K562 (cell line): ENCODE measurements at regions not wholly inside any gene's neighbourhood (a gene's known extent, or its start where the extent isn't known, plus 50 kb on each side); places are given as distances from the start of the nearest gene placed in this dataset.

ENCODE experiments used
- ATAC-seq: fragments of 200-7000 bp; cut with Tn5 transposase; 3 replicates; pipeline ENCODE4 v1.9.1; 2020; ENCODE audit warnings: moderate library complexity
- BruUV-seq: library from RNA; stranded (reverse); fragments of 400-500 nt; replicated peaks from 2 replicates; lab custom pipeline; 2021; lab: Mats Ljungman, UMichigan
- CTCF ChIA-PET: fragments of 300-600 bp; formaldehyde crosslinking; extraction: SDS; loops from one replicate; lab custom pipeline; 2021; ENCODE audit warnings: low intra/inter-chr PET ratio; lab: Yijun Ruan, JAX
- POLR2A ChIA-PET: fragments of 300-600, 350-650 bp; sonication (Branson Sonifier 250); formaldehyde crosslinking; extraction: SDS; loops from one replicate; lab custom pipeline; 2021; ENCODE audit warnings: antibody characterized with exemption, inconsistent platforms; lab: Yijun Ruan, JAX
- DNase-seq, 4 experiments: peaks; one replicate each; pipeline versions ENCODE4 v3.0.0 to v3.0.0-alpha.2; 2011 to 2018; ENCODE audit warnings: low spot score in 3 of 4, mixed read lengths in 3 of 4; ENCODE audit errors: extremely low read depth in 1 of 4
- FAIRE-seq: peaks from 2 replicates; lab custom pipeline; 2011; peaks lifted over from hg19 to GRCh38; lab: Jason Lieb, UNC
- H2AFZ ChIP-seq: 2 replicates; pipeline ENCODE4 v1.6.0; 2011; ENCODE audit warnings: low read depth, low read length, control low read depth, inconsistent platforms
- H3K27ac ChIP-seq: fragments of 200-600 bp; 3 replicates; pipeline ENCODE4 v1.8.0; 2011; ENCODE audit warnings: low read depth, mild to moderate bottlenecking, control low read depth, inconsistent platforms, low read length, moderate library complexity, mixed read lengths; ENCODE audit errors: extremely low read depth
- H3K27me3 ChIP-seq, 2 experiments: fragments of 300-600 bp in 1 of 2; 2 replicates in 1 of 2; 3 replicates in 1 of 2; pipeline versions ENCODE4 v1.6.0 to v1.8.0; 2011; ENCODE audit warnings: inconsistent platforms in 2 of 2, low read length in 2 of 2, mild to moderate bottlenecking in 1 of 2, mixed read lengths in 1 of 2, moderate library complexity in 1 of 2; ENCODE audit not compliant: control insufficient read depth in 2 of 2, insufficient read depth in 2 of 2
- H3K36me3 ChIP-seq: fragments of 300-600 bp; 3 replicates; pipeline ENCODE4 v1.8.0; 2011; ENCODE audit warnings: mild to moderate bottlenecking, low read length, inconsistent platforms; ENCODE audit not compliant: control insufficient read depth, insufficient read depth
- H3K4me1 ChIP-seq, 2 experiments: fragments of 200-600 bp in 1 of 2; replicated peaks in 1 of 2; 2 replicates in 1 of 2; 3 replicates in 1 of 2; pipeline versions ENCODE4 v1.5.1 to v1.8.0; 2011; ENCODE audit warnings: inconsistent platforms in 2 of 2, low read length in 2 of 2, mild to moderate bottlenecking in 1 of 2, mixed read lengths in 1 of 2, moderate library complexity in 1 of 2; ENCODE audit not compliant: control insufficient read depth in 2 of 2, insufficient read depth in 2 of 2
- H3K4me2 ChIP-seq: 2 replicates; pipeline ENCODE4 v1.6.1; 2011; ENCODE audit warnings: low read length, control low read depth, inconsistent platforms, mixed read lengths; ENCODE audit not compliant: insufficient read depth
- H3K4me3 ChIP-seq: fragments of 200-600 bp; sonication (generic), shearing (Covaris generic); 2 replicates; pipeline ENCODE4 v1.5.1; 2016; ENCODE audit warnings: control low read depth, inconsistent platforms
- H3K79me2 ChIP-seq: fragments of 200-600 bp; 3 replicates; pipeline ENCODE4 v1.8.0; 2011; ENCODE audit warnings: low read length, inconsistent platforms; ENCODE audit not compliant: control insufficient read depth, insufficient read depth
- H3K9ac ChIP-seq, 2 experiments: 2 replicates each; pipeline versions ENCODE4 v1.6.0 to v1.6.1; 2011; ENCODE audit warnings: low read depth in 2 of 2, low read length in 2 of 2, control low read depth in 1 of 2, inconsistent platforms in 1 of 2, mild to moderate bottlenecking in 1 of 2, mixed read lengths in 1 of 2; ENCODE audit not compliant: insufficient read depth in 1 of 2
- H3K9me1 ChIP-seq: one replicate; pipeline ENCODE4 v1.6.0; 2011; ENCODE audit warnings: inconsistent platforms, mild to moderate bottlenecking, low read length, moderate library complexity; ENCODE audit not compliant: control insufficient read depth, insufficient read depth
- H3K9me3 ChIP-seq: replicated peaks from 2 replicates; pipeline ENCODE4 v1.5.1; 2011; ENCODE audit warnings: low read depth, low read length, inconsistent platforms; ENCODE audit not compliant: control insufficient read depth, insufficient read depth
- H4K20me1 ChIP-seq: replicated peaks from 2 replicates; pipeline ENCODE4 v1.6.1; 2011; ENCODE audit warnings: low read length, inconsistent platforms, mixed read lengths; ENCODE audit not compliant: control insufficient read depth, insufficient read depth
- AFF1 ChIP-seq, 2 experiments: fragments of 450-650 bp; IDR thresholded peaks; 2 replicates each; pipeline ENCODE4 v1.6.1; 2018; ENCODE audit warnings: mild to moderate bottlenecking in 2 of 2, low read depth in 1 of 2; ENCODE audit not compliant: partially characterized antibody in 2 of 2
- ETV5 ChIP-seq: sonication (generic); formaldehyde crosslinking; IDR thresholded peaks from 2 replicates; pipeline ENCODE4 v1.4.0; 2020; ENCODE audit warnings: low read depth, mild to moderate bottlenecking, missing genetic modification reagents
- HDAC3 ChIP-seq: fragments of 450-650 bp; IDR thresholded peaks from 2 replicates; pipeline ENCODE4 v1.6.1; 2018; ENCODE audit warnings: borderline replicate concordance, mild to moderate bottlenecking, moderate library complexity; ENCODE audit not compliant: partially characterized antibody
- WGBS: fragments of 100-300 bp; shearing (Covaris generic); methylation state at CpG from one replicate; pipeline ENCODE4 v1.1.6; 2016; ENCODE audit warnings: low coverage, mixed read lengths; ENCODE audit not compliant: insufficient coverage; ENCODE audit errors: missing lambda C conversion rate; 5-methylcytosine and 5-hydroxymethylcytosine counted together
- in situ Hi-C: fragments of 300-500 bp; cut with MboI; formaldehyde crosslinking; loops from 4 replicates; pipeline ENCODE4 v1.15.0; 2018; ENCODE audit warnings: inconsistent platforms, mixed read lengths
- intact Hi-C: fragments of 100-400 bp; cut with micrococcal nuclease; formaldehyde crosslinking; loops from 2 replicates; pipeline ENCODE4 v1.14.2; 2022
- TF ChIP-seq, protein P1 (sequence below): sonication (generic); formaldehyde crosslinking; IDR thresholded peaks from 2 replicates; pipeline ENCODE4 v1.5.0; 2020; ENCODE audit warnings: missing genetic modification reagents

- CTCF ChIA-PET, result interaction anchor here (2.5 kb wide), 1 partner anchor 404 kb away, joined by 13 read pairs; no protein-coding TSS in a partner anchor
- Histone ChIP-seq H3K36me3 (no peaks in the 10 kb centered on the region), H2AFZ (peak overlapping the region; percentile 86), H3K27me3 (no peaks in the 10 kb centered on the region), H3K9me1 (no peaks in the 10 kb centered on the region), H3K4me2 (peak overlapping the region; percentile 30), H4K20me1 (no peaks in the 10 kb centered on the region), H3K9ac (no peak overlapping the region), H3K79me2 (no peaks in the 10 kb centered on the region), H3K9me3 (no peaks in the 10 kb centered on the region), H3K4me1 (peaks cover 7 to 21% of the 10 kb centered on the region in 2 experiments; a peak in 4 of 5 replicates), H3K4me3 (no peak overlapping the region), H3K27ac (no peak overlapping the region; the same call in 2 of the 3 replicates)
- 51% methylated on average over 3 of the region's 3 CpGs for WGBS
- FAIRE-seq (no peak), ATAC-seq (peak; percentile 27; the same call in 2 of the 3 replicates), DNase-seq (no peak)
- POLR2A ChIA-PET, result no interaction called here
- intact Hi-C loops, result loop anchor here (2.0 kb wide), 1 partner anchor 405 kb away; no protein-coding TSS in a partner anchor
- TF ChIP-seq AFF1 (IDR thresholded peaks at IDR 0.05; ENCODE audit: low read depth in 1 of 2, partially characterized antibody in 2 of 2) (no peak), HDAC3 (no peak), ETV5 (CRISPR knock-in tag) (no peak)
- TF ChIP-seq, protein P1, sequence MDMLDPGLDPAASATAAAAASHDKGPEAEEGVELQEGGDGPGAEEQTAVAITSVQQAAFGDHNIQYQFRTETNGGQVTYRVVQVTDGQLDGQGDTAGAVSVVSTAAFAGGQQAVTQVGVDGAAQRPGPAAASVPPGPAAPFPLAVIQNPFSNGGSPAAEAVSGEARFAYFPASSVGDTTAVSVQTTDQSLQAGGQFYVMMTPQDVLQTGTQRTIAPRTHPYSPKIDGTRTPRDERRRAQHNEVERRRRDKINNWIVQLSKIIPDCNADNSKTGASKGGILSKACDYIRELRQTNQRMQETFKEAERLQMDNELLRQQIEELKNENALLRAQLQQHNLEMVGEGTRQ (CRISPR knock-in tag), result no peak
- no TSS peak for BruUV-seq
- in situ Hi-C loops, result loop anchor here (10.0 kb wide), 1 partner anchor 415 kb away; no protein-coding TSS in a partner anchor
Measured at GRCh38 chrX:109890300-109890699, 112.6 kb upstream of the TMEM164 start.
